HCT116 (cell line): ENCODE measurements at regions not wholly inside any gene's neighbourhood (a gene's known extent, or its start where the extent isn't known, plus 50 kb on each side); places are given as distances from the start of the nearest gene placed in this dataset.

ENCODE experiments used
- ATAC-seq: fragments of 200-7000 bp; cut with Tn5 transposase; 2 replicates; pipeline ENCODE4 v1.9.1; 2020; ENCODE audit warnings: mild to moderate bottlenecking, moderate library complexity
- BruUV-seq: library from RNA; stranded (reverse); fragments of 400-500 nt; replicated peaks from 2 replicates; lab custom pipeline; 2021; lab: Mats Ljungman, UMichigan
- CTCF ChIA-PET: fragments of 300-600 bp; sonication (Branson Sonifier 250); formaldehyde crosslinking; loops from one replicate; lab custom pipeline; 2021; ENCODE audit warnings: antibody characterized with exemption; lab: Charles Lee
- POLR2A ChIA-PET: fragments of 300-600, 350-600 bp; sonication (Branson Sonifier 250); formaldehyde crosslinking; loops from one replicate; lab custom pipeline; 2021; ENCODE audit warnings: antibody characterized with exemption; lab: Charles Lee
- RAD21 ChIA-PET, 2 experiments: fragments of 300-600 bp; sonication (Branson Sonifier 250); formaldehyde crosslinking; loops; one replicate each; lab custom pipeline; 2023; ENCODE audit warnings: low total read pairs in 2 of 2; ENCODE audit not compliant: uncharacterized antibody in 2 of 2, unreplicated experiment in 2 of 2, low non-redundant PET in 1 of 2; lab: Charles Lee
- DNase-seq: peaks from one replicate; pipeline ENCODE4 v3.0.0-alpha.2; 2010; ENCODE audit warnings: low read depth, low spot score
- H2AFZ ChIP-seq: fragments of 200-600 bp; shearing (Covaris generic), sonication (generic); 2 replicates; pipeline ENCODE4 v1.6.1; 2017; ENCODE audit warnings: low read depth, mixed run types, mixed read lengths, antibody characterized with exemption, low read length; ENCODE audit not compliant: poor library complexity, severe bottlenecking
- H3K27ac ChIP-seq: 2 replicates; pipeline ENCODE4 v1.5.1; 2012; ENCODE audit warnings: low read depth, low read length
- H3K27me3 ChIP-seq: fragments of 200-600 bp; sonication (generic); 2 replicates; pipeline ENCODE4 v1.6.1; 2016; ENCODE audit warnings: mixed run types, low read length, mixed read lengths; ENCODE audit not compliant: insufficient read depth
- H3K36me3 ChIP-seq, 2 experiments: fragments of 200-500 bp in 1 of 2; fragments of 200-600 bp in 1 of 2; sonication (Bioruptor generic) in 1 of 2; sonication (generic) in 1 of 2; 2 replicates each; pipeline versions ENCODE4 v1.5.1 to v1.6.1; 2014 to 2016; ENCODE audit warnings: low read length in 2 of 2, inconsistent platforms in 1 of 2, mixed read lengths in 1 of 2, mixed run types in 1 of 2; ENCODE audit not compliant: insufficient read depth in 2 of 2, control insufficient read depth in 1 of 2
- H3K4me1 ChIP-seq, 2 experiments: fragments of 200-600 bp in 1 of 2; sonication (generic) in 1 of 2; 2 replicates each; pipeline versions ENCODE4 v1.5.1 to v1.6.1; 2012 to 2017; ENCODE audit warnings: low read length in 2 of 2, inconsistent platforms in 1 of 2, mild to moderate bottlenecking in 1 of 2, mixed read lengths in 1 of 2, mixed run types in 1 of 2, moderate library complexity in 1 of 2; ENCODE audit not compliant: insufficient read depth in 2 of 2, control insufficient read depth in 1 of 2
- H3K4me2 ChIP-seq: fragments of 200-600 bp; sonication (generic); 2 replicates; pipeline ENCODE4 v1.6.1; 2017; ENCODE audit warnings: mixed run types, low read length, mixed read lengths
- H3K4me3 ChIP-seq, 2 experiments: fragments of 200-600 bp in 1 of 2; sonication (generic) in 1 of 2; replicated peaks in 1 of 2; 2 replicates each; pipeline ENCODE4 v1.5.1; 2011 to 2016; ENCODE audit warnings: low read length in 2 of 2, control low read depth in 1 of 2, low read depth in 1 of 2, mild to moderate bottlenecking in 1 of 2, mixed read lengths in 1 of 2, mixed run types in 1 of 2
- H3K79me2 ChIP-seq: fragments of 200-600 bp; sonication (generic); 2 replicates; pipeline ENCODE4 v1.6.1; 2017; ENCODE audit warnings: mild to moderate bottlenecking, mixed run types, low read length, moderate library complexity, mixed read lengths; ENCODE audit not compliant: insufficient read depth
- H3K9ac ChIP-seq: fragments of 200-600 bp; sonication (generic); 2 replicates; pipeline ENCODE4 v1.6.1; 2016; ENCODE audit warnings: low read length, mixed read lengths
- H3K9me2 ChIP-seq: fragments of 200-600 bp; sonication (generic), shearing (Covaris generic); 2 replicates; pipeline ENCODE4 v1.6.1; 2017; ENCODE audit warnings: mixed run types, mild to moderate bottlenecking, moderate library complexity; ENCODE audit not compliant: insufficient read depth
- H3K9me3 ChIP-seq, 2 experiments: fragments of 200-500 bp in 1 of 2; fragments of 200-600 bp in 1 of 2; sonication (Bioruptor generic) in 1 of 2; sonication (generic) in 1 of 2; 2 replicates each; pipeline ENCODE4 v1.6.1; 2014 to 2017; ENCODE audit warnings: low read length in 2 of 2, mixed read lengths in 2 of 2, inconsistent platforms in 1 of 2, low read depth in 1 of 2, mild to moderate bottlenecking in 1 of 2, mixed run types in 1 of 2, moderate library complexity in 1 of 2; ENCODE audit not compliant: control insufficient read depth in 1 of 2, insufficient read depth in 1 of 2
- H4K20me1 ChIP-seq: fragments of 200-600 bp; sonication (generic), shearing (Covaris generic); 2 replicates; pipeline ENCODE4 v1.6.1; 2017; ENCODE audit warnings: mixed run types, mild to moderate bottlenecking, moderate library complexity; ENCODE audit not compliant: insufficient read depth
- EGR1 ChIP-seq: IDR thresholded peaks from 2 replicates; pipeline ENCODE4 v1.6.1; 2012; ENCODE audit warnings: low read depth
- FOSL1 ChIP-seq: IDR thresholded peaks from 2 replicates; pipeline ENCODE4 v1.6.1; 2012; ENCODE audit warnings: low read depth
- TCF7L2 ChIP-seq: IDR thresholded peaks from 2 replicates; pipeline ENCODE4 v1.7.0; 2011; ENCODE audit warnings: borderline replicate concordance, inconsistent platforms; ENCODE audit not compliant: insufficient read depth, insufficient read length; ENCODE audit errors: extremely low read depth
- ZBTB33 ChIP-seq: IDR thresholded peaks from 2 replicates; pipeline ENCODE4 v1.6.1; 2011; ENCODE audit warnings: mild to moderate bottlenecking, low read length, moderate library complexity; ENCODE audit not compliant: insufficient replicate concordance; ENCODE audit errors: extremely low read depth
- intact Hi-C: fragments of 100-400 bp; cut with micrococcal nuclease; formaldehyde crosslinking; loops from 2 replicates; pipeline ENCODE4 v1.10.0; 2022

- TF ChIP-seq FOSL1 (no peak), EGR1 (no peak)
Observed at GRCh38 chr21:25361097-25361496, 246.2 kb downstream of the MRPL39 start (continued).

GRCh38 chr21:25360593-25360992 is 246.7 kb downstream of the MRPL39 start:
- no peak for DNase-seq
- ChIA-PET POLR2A (no interaction called here), CTCF (no interaction called here)

More at GRCh38 chr21:25360593-25360992, 246.7 kb downstream of the MRPL39 start:
- Histone ChIP-seq H3K4me2 (no peak overlapping the region), H3K79me2 (no peaks in the 10 kb centered on the region), H3K4me3 (no peak overlapping the region), H3K27me3 (no peaks in the 10 kb centered on the region), H3K36me3 (no peaks in the 10 kb centered on the region), H3K9ac (no peak overlapping the region), H3K9me3 (peaks cover 0 to 15% of the 10 kb centered on the region in 2 experiments; a peak in 3 of 4 replicates), H2AFZ (no peak overlapping the region), H3K9me2 (no peaks in the 10 kb centered on the region), H4K20me1 (no peaks in the 10 kb centered on the region), H3K27ac (no peak overlapping the region), H3K4me1 (no peaks in the 10 kb centered on the region)
- BruUV-seq = no TSS peak
- TF ChIP-seq TCF7L2 = no peak
- TF ChIP-seq ZBTB33 = no peak
- ATAC-seq = no peak
- intact Hi-C loops = no loop called here
- RAD21 ChIA-PET = no interaction called here
